GM13976 (cell line): ENCODE measurements at regions not wholly inside any gene's neighbourhood (a gene's known extent, or its start where the extent isn't known, plus 50 kb on each side); places are given as distances from the start of the nearest gene placed in this dataset.
"Not testable (repeated sequence)": the region's sequence is repeated elsewhere in the genome, so short reads cannot be mapped to it uniquely, and the experiment has no call there.

Experiments
- DNase-seq: peaks from one replicate; pipeline ENCODE4 v3.0.0; 2012; ENCODE audit warnings: low spot score
- in situ Hi-C: fragments of 300-500 bp; cut with MboI; formaldehyde crosslinking; loops from one replicate; pipeline ENCODE4 v1.12.0; 2022; ENCODE audit warnings: low sequenced_read_pairs, mixed read lengths, inconsistent platforms; ENCODE audit not compliant: unreplicated experiment
- TF ChIP-seq, protein P1 (sequence below): IDR thresholded peaks from 2 replicates; pipeline ENCODE4 v1.5.1; 2012; ENCODE audit warnings: borderline replicate concordance, mild to moderate bottlenecking; ENCODE audit not compliant: insufficient read depth; ENCODE audit errors: extremely low read depth, missing control alignments, control extremely low read depth

DNA sequence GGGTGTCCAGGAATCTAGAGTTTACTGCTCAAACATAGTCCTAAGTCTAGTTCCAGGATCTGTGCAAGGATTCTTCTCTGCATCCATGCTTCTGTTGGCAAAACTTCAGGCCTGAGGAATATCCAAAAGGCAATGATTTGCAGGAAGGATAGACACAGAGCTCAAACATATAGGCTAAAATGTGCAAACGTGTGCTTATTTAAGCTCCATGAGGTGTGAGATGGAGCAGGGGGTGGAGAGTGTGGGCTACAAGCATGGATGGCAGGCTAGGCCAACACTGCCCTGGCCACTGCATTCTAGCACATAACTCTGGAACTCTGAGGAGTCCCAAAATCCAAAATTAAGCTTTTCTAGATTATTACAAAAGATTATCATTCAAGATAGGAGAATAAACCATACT is 301.1 kb downstream of the PAX3 start:
- TF ChIP-seq, protein P1, sequence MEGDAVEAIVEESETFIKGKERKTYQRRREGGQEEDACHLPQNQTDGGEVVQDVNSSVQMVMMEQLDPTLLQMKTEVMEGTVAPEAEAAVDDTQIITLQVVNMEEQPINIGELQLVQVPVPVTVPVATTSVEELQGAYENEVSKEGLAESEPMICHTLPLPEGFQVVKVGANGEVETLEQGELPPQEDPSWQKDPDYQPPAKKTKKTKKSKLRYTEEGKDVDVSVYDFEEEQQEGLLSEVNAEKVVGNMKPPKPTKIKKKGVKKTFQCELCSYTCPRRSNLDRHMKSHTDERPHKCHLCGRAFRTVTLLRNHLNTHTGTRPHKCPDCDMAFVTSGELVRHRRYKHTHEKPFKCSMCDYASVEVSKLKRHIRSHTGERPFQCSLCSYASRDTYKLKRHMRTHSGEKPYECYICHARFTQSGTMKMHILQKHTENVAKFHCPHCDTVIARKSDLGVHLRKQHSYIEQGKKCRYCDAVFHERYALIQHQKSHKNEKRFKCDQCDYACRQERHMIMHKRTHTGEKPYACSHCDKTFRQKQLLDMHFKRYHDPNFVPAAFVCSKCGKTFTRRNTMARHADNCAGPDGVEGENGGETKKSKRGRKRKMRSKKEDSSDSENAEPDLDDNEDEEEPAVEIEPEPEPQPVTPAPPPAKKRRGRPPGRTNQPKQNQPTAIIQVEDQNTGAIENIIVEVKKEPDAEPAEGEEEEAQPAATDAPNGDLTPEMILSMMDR: no peak
- DNase-seq: no peak
- in situ Hi-C loops: no loop called here

DNA sequence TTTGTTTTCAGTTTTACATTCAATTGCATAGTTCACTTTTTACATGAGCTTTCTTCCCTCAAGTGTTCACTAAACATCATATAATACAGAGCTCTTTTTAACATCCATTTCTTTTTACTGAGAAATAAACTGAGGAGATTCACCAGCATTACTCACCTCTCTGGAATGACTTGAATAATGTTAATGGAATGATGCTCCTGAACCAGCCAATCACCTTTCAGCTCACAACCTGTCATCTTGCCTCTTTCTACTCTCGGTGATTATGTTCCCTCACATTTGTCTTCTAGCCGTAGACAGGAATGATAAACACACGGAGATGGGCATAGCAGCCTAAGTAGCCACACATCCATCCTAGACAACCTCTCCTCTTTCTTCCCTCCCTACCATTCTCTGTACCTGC is 301.7 kb downstream of the PAX3 start:
- in situ Hi-C loops: no loop called here
- TF ChIP-seq, protein P1: no peak
- DNase-seq: no peak

DNA sequence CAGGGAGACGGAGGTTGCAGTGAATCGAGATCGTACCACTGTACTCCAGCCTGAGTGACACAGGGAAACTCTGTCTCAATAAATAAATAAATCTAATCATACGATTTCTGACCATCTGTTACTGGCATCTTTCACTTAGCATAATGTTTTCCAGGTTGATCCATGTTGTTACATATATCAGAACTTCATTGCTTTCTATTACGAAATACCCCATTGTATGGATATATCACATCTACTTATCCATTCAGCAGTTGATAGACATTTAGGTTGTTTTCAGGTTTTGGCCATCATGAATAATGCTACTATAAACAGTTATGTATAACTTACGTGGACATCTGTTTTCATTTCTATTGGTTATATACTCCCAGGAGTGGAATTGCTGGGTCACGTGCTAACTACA is 303.9 kb downstream of the PAX3 start:
- DNase-seq: no peak
- TF ChIP-seq, protein P1: no peak
- in situ Hi-C loops: no loop called here

DNA sequence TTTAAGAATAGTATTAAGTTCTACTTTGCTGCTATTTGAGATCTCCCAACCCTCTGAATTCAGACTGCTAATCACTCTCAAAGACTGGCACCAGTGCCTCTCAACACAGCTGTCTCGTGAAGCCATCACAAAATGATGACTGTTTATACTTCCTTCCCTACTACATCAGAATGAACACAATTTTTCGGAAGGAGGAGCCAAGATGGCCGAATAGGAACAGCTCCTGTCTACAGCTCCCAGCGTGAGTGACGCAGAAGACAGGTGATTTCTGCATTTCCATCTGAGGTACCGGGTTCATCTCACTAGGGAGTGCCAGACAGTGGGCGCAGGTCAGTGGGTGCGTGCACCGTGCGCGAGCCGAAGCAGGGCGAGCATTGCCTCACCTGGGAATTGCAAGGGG is 314.4 kb downstream of the PAX3 start:
- in situ Hi-C loops, DNase-seq: not testable (repeated sequence)

DNA sequence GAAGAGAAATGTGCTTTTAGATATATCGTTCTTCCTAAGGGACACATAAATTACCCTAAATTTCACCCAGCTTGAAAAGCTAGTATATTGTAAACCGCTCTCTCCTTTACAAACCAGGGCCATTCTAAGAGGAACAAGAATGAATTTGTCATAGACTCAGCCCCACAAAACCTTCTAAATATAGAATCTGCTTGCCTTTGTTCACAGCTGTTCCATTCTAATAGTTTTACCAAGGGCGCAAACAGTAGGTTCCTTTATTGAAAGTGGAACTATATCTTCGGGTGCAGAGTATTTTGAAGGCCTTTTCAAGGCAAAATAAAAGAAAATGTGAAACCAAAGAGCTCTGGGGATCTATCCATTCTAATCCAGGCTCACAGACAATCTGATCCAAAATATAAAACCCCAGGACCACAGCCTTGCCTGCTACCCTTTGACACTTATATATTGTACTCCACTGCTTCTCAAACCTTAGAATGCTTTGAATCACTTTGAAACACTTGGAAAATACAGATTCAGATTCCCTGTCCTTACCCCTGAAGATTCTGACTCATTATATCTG is 316.8 kb downstream of the PAX3 start:
- TF ChIP-seq, protein P1: no peak
- DNase-seq: no peak
- in situ Hi-C loops: no loop called here

DNA sequence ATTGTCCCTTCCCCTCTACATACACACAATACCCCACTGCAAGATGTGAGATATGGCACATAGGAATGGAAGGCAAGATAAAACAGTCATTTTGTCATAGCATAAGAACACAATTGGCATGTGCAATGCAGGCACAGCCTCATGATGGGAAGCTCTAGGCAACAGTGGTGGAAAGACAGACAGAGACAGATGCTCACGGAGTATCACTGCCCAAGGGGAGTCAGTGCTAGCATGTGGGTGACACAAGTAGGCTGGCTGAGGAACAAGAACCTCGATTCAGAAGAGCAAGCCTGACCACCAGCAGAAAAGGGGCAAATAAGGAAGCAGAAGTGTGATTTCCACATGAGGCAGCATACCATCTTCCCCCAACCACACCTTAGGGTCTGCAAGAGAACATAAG is 323.6 kb downstream of the PAX3 start:
- in situ Hi-C loops: no loop called here
- no peak for DNase-seq
- TF ChIP-seq, protein P1: no peak

DNA sequence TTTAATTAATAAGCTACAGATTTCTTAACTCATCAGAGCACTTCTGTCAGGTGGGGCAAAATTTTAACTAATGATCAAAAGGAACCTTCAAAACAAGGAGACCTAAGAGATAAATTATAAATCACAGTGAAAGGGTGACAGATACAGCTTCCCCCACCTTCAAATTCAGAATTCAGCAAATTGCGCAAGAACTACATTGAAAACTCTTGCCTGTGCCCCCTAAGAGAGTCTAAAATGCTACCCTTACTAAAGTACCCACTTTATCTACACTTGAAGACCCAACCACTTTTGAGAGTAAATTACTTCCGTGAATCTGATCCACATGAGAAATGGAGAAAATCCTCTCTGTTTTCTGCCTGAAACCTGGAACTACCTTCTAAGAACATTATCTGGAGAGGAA is 324.9 kb downstream of the PAX3 start:
- no peak for DNase-seq
- in situ Hi-C loops: loop anchor here (25.0 kb wide), 1 partner anchor 1287 kb away; no protein-coding TSS in a partner anchor
- TF ChIP-seq, protein P1: no peak
